Hippocampal formation (tissue), 2 donors: ENCODE measurements at regions not wholly inside any gene's neighbourhood (a gene's known extent, or its start where the extent isn't known, plus 50 kb on each side); places are given as distances from the start of the nearest gene placed in this dataset.
A peak's percentile ranks its signal among the peaks of the same experiment; 100 is the strongest.
"Not testable (repeated sequence)": the region's sequence is repeated elsewhere in the genome, so short reads cannot be mapped to it uniquely, and the experiment has no call there.

Experiments
- DNase-seq, 2 donors: peaks; one replicate each; lab custom pipeline; 2025; lab: John Stamatoyannopoulos, UW

DNA sequence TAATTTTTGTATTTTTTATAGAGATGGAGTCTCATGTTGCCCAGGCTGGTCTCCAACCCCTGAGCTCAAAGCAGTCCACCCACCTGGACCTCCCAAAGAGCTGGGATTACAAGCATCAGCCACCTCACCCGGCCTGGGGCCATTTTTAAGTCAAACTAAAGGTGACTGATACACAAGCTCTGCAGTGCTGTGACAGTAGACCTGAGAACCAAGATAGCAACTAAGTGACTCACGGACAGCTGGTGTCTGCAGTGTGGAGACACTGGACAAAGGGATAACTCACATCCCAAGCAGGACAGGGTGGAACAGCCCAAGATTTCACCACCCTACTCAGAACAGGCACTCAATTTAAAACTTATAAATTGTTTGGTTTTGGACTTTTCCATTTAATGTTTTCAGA, 402.5 kb downstream of the CD83 start:
- no peak for DNase-seq

DNA sequence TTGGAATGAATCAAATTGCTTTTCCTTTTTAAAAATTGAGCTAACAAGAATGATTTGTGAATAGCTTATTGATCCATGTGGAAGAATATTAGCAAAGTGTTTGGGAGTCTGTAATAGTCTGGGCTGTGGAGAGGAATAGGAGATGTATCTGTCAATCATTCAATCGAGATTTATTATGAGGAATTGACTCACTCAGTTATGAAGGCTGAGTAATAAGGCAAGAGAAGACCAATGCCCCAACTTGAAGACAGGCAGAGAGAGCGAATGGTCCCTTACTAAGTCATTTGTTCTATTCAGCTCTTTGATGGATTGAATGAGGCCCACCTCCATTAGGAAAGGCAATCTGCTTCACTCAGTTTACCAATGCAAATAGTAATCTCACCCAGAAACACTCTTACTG, 403.0 kb downstream of the CD83 start:
- no peak for DNase-seq

DNA sequence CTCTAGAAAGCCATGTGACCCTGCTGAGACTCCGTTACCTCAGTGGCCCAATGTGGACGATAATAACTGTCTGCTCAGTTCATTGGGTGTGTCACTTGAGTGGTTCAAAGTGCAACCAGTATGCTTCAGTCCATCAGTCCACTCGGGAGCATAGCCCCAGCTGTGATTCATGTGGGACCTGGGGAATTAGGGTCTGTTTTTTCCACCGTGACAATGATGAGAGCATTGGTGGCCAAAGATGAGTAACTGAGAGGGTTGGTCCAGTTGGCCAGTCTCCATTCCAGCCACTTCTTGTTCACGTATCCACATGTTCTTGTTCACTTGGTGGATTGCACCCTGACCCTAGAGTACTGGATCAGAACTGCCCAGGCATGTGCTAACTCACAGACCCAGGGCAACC, 403.6 kb downstream of the CD83 start:
- no peak for DNase-seq

DNA sequence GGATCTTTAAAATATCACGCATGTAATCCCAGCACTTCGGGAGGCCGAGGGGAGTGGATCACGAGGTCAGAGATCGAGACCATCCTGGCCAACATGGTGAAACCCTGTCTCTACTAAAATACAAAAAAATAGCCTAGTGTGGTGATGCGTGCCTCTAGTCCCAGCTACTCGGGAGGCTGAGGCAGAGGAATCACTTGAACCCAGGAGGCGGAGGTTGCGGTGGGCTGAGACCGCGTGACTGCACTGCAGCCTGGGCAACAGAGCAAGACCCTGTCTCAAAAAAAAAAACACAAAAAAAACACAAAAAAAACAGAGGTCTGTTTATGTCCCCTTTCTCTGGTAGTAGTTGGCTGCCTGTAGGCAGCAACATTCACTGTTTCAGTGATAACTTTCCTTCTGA, 404.3 kb downstream of the CD83 start:
- not testable (repeated sequence) for DNase-seq

DNA sequence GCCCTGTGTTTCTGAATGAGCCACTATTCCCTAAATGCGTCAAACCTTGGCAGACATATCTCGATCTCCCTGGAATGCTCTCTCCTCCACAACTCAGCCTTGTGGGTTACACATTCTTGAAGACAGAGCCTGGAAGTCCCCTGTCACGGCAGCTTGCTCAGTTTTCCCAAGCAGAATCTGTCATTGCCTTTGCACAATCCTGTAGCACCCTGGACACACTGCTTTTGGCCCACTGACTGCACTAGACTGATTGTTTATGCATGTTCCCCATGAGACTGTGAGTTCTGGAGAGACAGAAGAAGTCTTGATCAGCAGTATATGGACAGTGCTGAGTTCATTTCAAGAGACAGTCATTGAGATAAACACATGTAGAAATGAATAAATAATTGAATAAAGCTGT, 406.7 kb downstream of the CD83 start:
- no peak for DNase-seq

DNA sequence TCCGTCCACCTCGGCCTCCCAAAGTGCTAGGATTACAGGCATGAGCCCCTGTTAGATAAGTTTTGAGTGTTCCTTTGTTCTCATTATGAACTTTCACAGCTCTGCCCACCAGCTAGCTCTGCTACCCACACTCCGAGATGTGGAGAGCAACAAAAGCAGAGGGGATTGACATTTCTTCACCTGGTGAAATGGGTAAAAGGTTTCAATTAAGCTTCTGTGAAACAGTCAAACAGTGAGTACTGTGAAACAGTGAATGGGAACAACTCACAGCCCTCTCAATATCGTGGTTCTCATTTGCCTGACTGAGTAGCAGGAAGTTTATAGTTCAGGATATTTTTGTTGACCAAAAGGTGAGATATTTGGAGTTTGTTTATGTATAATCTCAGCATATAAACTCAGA, 412.8 kb downstream of the CD83 start:
- no peak for DNase-seq

DNA sequence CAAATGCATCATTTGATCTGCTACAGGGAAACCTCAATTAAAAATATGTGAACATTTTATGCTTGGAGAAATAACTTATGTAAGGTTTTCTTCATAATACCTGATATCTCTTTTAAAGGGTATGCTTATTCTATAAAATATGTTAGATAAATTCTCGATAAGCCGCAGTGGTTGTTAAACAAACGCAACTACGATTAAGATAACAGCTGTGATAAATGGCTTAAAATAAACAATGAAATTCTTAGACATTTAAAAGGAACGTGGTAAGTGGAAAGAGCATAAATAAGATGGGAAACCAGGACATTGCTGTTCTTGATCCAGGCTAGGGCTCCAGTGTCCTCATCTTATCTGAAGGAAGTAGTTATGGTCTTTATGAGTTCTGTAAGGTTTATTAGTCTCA, 415.9 kb downstream of the CD83 start:
- no peak for DNase-seq

DNA sequence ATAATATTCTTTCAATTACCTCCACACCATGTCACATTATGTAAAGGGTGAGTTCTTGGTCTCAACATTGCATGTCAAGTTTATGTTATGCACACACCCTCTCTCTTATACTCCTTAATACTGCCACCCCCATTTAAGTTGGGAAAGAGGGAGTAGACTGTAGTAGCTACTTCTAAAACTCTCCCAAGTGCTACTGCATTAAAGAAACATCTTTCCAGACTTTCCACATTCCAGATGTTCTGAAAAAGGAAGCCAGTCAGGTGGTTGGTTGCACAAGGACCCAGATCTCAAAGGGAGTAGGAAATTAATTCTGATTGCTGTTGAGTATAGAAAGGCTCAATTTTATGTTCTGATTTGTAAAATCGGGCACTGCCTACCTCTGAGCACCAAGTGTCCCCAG, 419.5 kb downstream of the CD83 start:
- DNase-seq: no peak

DNA sequence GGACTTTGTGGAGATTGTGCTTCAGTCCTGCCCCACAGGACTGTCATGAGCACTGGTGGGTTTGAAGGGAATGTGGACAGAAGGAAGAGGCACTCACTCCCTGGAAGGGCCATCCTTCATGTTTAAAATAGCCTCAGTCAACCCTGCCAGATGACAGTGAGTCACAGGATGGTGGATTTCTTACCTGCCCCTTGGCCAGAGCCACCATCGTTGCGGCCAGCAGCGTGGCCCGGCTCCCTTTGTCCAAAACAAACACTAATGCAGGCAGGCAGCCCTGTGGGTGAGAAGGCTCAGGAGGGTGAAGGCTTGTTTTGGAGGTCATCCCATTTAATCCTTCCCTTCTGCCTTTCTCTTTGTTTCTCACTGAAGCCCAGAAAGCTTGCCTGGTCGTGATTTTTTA, 422.7 kb downstream of the CD83 start:
- DNase-seq: no peak

DNA sequence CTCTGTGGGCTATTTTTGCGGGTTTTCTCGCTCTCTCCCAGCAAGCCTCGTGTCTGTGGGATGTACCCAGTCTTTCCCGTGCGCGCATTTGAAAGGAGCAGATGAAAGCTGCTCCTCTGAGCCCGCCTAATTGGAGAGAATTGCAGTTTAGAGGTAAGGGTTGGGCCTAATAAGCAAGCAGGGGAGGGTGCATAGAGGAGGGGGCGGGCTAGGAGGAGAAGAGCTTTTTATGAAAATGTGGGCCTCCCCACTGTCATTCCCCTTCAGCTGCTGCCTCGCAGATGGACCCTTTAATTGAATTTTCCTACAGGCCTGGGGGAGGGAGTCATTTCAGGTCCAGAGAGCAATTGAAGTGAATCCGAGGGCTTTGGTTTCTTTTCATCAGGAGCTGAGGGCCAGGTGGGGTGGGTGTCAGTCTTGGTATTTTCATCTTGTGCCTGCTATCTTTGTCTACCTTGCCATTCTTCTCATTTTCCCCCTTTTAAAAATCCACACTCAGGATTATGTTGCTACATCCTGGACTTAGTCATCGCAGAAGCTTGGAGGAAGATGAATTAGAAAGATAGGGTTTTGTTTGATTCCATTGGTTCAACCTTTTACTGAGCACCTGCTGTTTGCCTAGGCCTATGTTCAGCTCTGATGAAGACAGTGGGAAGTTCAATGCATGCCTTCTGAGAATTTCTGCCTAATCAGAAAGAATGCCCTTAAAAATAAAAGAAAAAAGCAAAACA, 423.4 kb downstream of the CD83 start:
- no peak for DNase-seq

DNA sequence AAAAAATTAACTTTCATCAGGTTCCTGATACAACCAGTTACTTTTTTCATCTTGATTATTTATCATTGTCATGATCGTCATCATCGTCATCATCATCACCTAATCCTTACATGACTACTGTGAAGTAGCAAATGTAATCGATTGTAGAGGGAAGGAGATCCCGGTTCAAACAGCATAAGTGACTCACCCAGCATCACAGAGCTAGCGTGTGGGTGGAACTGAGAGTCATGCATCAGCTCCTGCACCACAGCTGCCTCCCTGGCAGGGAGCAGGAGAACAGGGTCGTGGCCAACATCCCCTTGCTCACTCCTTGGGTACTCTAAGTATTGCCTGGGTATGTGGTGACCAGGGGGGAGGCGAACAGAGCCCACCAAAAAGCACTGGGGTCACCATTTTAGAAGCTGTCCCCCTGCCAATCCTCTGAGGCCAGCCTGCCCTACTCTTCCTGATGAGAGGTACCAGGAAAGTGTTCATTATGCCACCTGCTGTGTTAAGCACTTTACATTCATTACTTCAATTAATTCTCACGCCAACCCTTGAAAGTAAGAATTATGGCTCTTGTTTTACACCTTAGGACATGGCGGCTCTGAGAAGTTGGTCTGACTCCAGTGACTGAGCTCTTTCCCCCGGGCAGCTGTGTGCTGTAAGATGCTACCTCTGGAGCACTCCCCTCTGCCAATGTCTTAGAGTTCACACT, 425.2 kb downstream of the CD83 start:
- DNase-seq: no peak

DNA sequence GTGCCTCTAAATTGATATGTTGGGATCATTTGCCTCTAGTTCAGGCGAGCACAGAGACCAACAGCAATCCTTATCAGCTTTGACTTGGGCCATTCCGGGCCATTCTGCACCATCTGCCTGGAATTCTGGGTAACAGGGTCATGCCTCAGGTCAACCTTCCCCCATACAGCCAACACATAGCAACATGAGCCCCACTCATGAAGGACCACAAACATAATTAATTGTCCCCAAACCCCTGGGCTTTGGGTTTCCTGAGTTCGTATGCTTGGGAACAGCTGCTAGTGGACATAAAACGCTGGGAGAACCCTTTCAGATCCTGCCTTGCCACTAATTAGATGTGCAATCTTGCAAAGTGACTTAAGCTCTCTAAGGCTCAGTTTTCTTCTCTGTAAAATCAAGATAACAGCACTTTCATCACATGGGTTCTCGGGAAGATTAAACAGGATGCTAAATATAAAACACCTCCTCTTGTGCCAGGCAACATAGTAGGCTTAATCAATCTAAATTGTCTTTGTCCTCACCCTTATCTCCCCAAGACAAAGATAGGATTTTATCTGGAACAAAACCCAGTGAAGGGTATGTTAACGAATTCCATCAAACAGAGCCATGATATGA, 426.5 kb downstream of the CD83 start:
- DNase-seq: no peak

DNA sequence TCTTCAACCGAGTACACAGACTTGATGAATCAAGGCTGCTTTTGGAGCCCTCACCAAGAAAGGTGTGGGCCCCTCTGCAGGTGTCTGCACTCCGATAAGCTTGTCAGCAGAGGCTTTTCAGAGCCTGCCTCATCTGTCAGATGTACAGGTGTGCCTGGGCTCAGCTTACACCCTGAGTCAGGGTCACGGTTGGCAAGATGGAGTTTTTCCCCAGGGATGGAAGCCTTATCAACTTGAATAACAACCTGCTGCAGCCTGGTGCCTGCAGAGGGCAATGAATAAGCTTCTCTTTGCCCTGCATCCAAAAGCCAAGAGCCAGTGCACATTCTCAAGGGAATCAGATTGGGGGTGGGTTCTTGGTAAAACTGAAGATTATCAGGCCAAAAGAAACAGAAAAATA, 427.1 kb downstream of the CD83 start:
- no peak for DNase-seq

DNA sequence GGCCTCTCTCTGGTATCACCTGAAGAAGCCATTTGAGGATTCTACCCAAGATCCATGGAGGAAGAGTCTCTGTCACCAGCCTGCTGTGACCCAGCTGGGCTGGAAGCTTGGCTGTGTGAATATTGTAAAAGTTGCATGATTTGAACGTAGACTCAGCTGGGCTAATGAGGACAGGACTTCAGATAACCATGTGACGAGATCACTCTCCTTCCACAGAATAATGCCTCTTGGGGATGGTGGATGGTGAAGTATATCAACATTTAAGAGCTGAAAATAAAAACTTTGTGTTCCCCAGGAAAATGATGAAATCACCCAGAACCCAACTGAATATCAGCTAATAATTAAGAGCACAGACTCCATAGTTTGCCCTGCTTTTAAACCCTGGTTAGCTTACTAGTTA, 427.9 kb downstream of the CD83 start:
- no peak for DNase-seq

DNA sequence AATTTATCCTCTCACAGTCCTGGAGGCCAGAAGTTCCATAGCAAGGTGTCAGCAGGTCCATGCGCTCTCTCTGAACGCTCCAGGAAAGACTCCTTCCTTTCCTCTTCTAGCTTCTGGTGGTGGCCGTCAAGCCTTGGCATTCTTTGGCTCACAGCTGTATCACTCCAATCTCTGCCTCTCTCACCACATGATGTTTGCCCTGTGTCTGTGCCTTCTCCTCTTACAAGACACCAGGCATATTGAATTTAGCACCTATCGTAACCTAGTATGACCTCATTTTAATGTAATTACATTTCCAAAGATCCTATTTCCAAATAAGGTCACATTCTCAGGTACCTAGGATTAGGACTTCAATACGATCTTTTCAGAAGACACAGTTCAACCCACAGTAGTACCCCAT, 428.5 kb downstream of the CD83 start:
- no peak for DNase-seq

DNA sequence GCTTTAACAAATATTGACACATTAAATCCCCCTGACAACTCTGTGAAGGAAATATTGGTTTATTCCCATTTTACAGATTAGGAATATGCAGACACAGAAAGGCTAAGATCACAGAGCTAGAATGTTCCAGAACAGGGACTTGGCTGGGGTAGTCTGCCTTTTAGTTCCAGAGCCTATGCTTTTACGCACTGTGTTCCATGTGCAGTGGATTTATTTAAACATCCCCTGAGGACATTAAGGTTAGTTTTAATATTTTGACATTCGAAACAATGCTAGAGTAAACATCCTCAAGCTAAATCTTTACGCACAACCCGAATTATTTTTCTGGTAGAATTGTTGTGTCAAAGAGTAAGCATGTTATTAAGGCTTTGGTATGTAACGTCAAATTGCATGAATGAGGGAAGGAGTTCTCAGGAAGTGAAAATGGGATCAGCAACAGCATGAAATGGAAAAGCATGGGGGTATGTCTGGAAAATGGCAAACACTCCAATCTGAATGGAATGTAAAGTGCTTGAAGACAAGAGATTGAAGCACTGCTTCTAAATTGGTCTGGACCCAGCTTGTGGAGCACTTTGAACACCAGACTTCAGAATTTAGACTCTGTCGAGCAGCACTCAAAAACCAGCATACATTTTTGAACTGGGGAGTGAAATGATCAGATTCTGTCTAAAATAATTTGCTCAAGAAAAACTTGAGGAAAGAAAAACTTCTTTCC, 429.9 kb downstream of the CD83 start:
- DNase-seq: no peak

DNA sequence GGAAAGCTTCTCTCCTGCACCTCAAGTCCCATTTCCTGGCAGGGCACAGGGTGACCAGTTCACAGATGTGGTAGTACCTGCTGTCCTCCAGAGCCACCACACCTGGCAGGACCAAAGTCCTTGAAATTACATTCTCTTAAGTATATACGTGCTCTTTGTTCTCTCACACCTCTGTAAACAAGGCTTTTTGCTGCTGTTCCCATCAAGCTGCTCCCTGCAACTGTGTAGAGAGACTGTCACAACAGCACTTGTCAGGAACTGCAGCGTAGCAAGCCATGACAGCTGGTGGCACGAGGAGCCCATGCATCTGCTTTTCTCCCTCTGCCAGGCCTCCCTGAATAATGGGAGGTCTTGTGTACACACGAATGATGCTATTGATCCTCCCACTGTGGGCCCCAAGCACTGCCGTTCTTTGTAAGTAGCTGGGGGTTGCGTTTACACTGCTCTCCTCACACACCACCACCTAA, 431.8 kb downstream of the CD83 start:
- peak; percentile 15 to 19 for DNase-seq

DNA sequence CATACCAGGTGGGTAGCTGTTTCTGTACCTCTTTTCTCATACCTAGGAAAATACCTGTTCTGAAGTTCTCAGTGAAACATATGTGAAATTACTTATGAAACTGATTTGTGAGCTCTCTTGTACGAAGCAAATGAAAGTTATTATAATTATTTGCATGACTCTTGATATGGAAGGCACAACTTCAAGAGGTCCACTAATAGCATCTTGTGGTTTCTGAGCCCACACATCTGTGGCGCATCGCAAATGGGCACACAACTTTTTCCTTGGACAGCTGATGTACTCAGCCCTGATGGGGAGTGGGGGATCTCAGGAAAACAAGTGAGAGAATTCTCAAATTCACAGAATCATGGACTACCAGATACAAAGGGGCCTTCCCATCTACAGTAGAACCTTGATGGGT, 432.3 kb downstream of the CD83 start:
- no peak for DNase-seq

DNA sequence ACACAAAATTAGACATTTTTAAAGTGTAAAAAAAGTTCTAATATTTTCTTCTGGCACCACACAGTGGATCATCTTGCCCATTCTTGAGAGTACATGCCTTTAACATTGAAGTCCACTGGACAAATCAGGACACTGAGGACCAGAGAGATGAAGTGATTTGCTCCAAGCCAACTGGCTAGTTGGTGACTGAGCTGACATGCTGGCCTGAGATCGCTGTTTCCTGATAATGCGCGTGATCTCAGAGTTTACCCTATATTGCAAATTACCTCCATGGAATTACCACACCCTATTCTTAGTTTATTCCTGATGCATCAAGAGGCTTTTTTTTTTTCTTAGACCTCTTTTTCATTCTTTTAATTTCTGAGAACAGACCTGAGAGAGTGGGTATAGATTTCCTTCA, 432.8 kb downstream of the CD83 start:
- no peak for DNase-seq

DNA sequence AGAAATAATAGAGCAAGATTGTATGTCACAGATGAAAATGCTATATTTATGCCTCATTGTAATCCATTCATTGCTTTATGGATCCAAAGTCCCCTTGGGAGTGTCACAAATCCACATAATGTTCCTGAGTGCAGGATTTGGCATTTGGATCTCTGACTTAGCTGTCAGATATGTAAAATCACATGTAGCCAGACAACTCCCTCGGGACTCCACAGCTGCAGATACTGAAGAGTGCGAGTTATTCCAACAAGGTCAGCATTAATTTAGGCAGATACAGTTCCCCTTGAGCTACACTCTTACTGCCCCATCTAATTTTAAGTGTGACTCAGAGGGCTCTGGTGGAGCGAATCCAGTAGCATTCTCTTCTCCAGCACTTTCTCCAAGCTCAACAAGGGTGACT, 433.2 kb downstream of the CD83 start:
- no peak for DNase-seq

DNA sequence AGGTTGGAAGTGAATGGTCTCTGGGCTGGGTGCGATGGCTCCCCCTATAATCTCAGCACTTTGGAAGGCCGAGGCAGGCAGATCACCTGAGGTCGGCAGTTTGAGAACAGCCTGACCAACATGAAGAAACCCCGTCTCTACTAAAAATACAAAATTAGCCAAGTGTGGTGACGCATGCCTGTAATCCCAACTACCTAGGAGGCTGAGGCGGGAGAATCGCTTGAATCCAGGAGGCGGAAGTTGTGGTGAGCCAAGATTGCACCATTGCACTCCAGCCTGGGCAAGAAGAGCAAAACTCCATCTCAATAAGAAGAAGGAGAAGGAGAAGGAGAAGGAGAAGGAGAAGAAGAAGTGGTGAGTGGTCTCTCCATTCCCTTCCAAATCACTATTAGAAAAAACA, 434.0 kb downstream of the CD83 start:
- DNase-seq: not testable (repeated sequence)

DNA sequence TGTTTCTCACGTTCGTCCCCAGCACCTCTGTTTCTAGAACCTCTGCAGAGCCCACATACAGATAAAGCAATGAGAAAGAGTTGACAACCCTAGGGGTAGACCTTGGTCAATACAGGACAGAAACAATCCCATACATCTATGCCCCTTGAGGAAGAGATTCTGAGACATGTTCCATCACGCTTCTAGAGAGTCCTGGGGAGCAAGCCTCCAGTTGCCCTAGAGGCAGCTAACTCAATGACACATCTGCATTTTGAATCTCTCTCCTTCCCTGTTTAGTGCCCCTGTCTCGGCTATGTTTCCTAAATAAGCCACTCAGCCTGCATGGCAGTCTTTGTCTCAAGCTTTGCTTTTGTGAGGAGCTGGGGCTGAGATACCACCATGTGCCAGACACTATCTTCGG, 435.3 kb downstream of the CD83 start:
- DNase-seq: no peak

DNA sequence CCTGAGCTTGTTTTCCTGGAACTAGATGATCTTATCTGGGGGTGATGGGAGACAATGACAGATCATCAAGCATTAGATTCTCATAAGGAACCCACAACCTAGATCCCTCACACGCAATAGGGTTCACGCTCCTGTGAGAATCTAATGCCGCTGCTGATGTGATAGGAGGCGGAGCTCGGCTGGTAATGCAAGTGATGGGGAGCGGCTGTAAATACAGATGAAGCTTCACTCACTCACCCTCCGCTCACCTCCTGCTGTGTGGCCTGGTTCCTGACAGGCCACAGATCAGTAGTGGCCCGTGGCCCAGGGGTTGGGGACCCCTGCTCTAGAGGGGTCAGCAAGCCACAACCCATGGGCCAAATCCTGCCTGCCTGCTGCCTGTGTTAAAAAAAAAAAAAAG, 435.9 kb downstream of the CD83 start:
- DNase-seq: no peak
